Kidney (tissue), 13 donors: ENCODE measurements at regions not wholly inside any gene's neighbourhood (a gene's known extent, or its start where the extent isn't known, plus 50 kb on each side); places are given as distances from the start of the nearest gene placed in this dataset.

ENCODE experiments used
- DNase-seq, 5 donors: peaks; one replicate each; pipeline ENCODE4 v3.0.0-alpha.2; 2013 to 2020
- FAIRE-seq: peaks from 2 replicates; lab custom pipeline; 2012; peaks lifted over from hg19 to GRCh38; lab: Jason Lieb, UNC
- H3K27ac ChIP-seq, 2 donors: one replicate each; pipeline ENCODE4 v1.7.0; 2013; ENCODE audit warnings: low read depth in 2 of 2, low read length in 2 of 2, inconsistent platforms in 1 of 2
- H3K27me3 ChIP-seq: one replicate; pipeline ENCODE4 v1.7.1; 2013; ENCODE audit warnings: low read length, inconsistent platforms; ENCODE audit not compliant: control insufficient read depth, insufficient read depth
- H3K36me3 ChIP-seq, 3 donors: one replicate each; pipeline versions ENCODE4 v1.7.0 to v1.7.1; 2013; ENCODE audit warnings: low read length in 3 of 3, control low read depth in 1 of 3, inconsistent platforms in 1 of 3; ENCODE audit not compliant: insufficient read depth in 3 of 3, control insufficient read depth in 2 of 3
- H3K4me1 ChIP-seq, 3 donors: one replicate each; pipeline versions ENCODE4 v1.7.0 to v1.7.1; 2013; ENCODE audit warnings: low read length in 3 of 3, inconsistent platforms in 1 of 3, low read depth in 1 of 3; ENCODE audit not compliant: control insufficient read depth in 2 of 3, insufficient read depth in 2 of 3
- H3K4me3 ChIP-seq, 3 donors: one replicate each; pipeline versions ENCODE4 v1.7.0 to v1.8.1; 2013; ENCODE audit warnings: low read length in 3 of 3, control low read depth in 1 of 3, inconsistent platforms in 1 of 3
- H3K9ac ChIP-seq, 3 donors: one replicate each; pipeline versions ENCODE4 v1.7.0 to v1.7.1; 2013; ENCODE audit warnings: low read length in 3 of 3, control low read depth in 1 of 3, inconsistent platforms in 1 of 3
- H3K9me3 ChIP-seq, 3 donors: one replicate each; pipeline versions ENCODE4 v1.7.0 to v1.7.1; 2013; ENCODE audit warnings: low read length in 3 of 3, control low read depth in 1 of 3, inconsistent platforms in 1 of 3; ENCODE audit not compliant: control insufficient read depth in 2 of 3, insufficient read depth in 1 of 3
- CTCF ChIP-seq: IDR thresholded peaks from 3 replicates; pipeline ENCODE4 v1.5.1; 2012; ENCODE audit warnings: mild to moderate bottlenecking, moderate library complexity, borderline replicate concordance; ENCODE audit not compliant: insufficient read depth; ENCODE audit errors: extremely low read depth
- intact Hi-C: fragments of 100-400 bp; cut with DNase I; formaldehyde crosslinking; loops from one replicate; pipeline ENCODE4 v1.11.1; 2022
- donor health status: control.
- donor health status: control.
- donor health status: control.
- donor health status: control.
- donor health status: control.
- donor health status: DM: yes; HTN: yes; CAD: no.
- donor health status: Normal renal cell carcinoma (clear cell type).

GRCh38 chrX:65034292-65034667 is 58.0 kb upstream of the ZC4H2 start:
- no peak for FAIRE-seq
- intact Hi-C loops: no loop called here
- H3K4me3 ChIP-seq: peak overlapping the region; percentile 71 to 82 (median 78)

More at GRCh38 chrX:65034292-65034667, 58.0 kb upstream of the ZC4H2 start:
- H3K27me3 ChIP-seq: no peaks in the 10 kb centered on the region
- peaks cover 0 to 2% (median 0%) of the 10 kb centered on the region in 3 donors for H3K4me1 ChIP-seq
- H3K9ac ChIP-seq: peak overlapping the region; percentile 29 to 73 (median 71)
- H3K9me3 ChIP-seq: no peaks in the 10 kb centered on the region
- no peak for TF ChIP-seq CTCF
- H3K36me3 ChIP-seq: no peaks in the 10 kb centered on the region
- DNase-seq: peak in 1 of 5 donors; percentile 19
- H3K27ac ChIP-seq: peak overlapping the region in 1 of 2 donors; percentile 37
